OCI-LY3 (cell line): ENCODE measurements at regions not wholly inside any gene's neighbourhood (a gene's known extent, or its start where the extent isn't known, plus 50 kb on each side); places are given as distances from the start of the nearest gene placed in this dataset.

Experiments used
- H2AFZ ChIP-seq: fragments of 200-600, 300-600 bp; shearing (Covaris generic); 2 replicates; pipeline ENCODE4 v1.6.0; 2014; ENCODE audit warnings: antibody characterized with exemption, low read depth, low read length
- H3K27ac ChIP-seq: fragments of 200-600, 300-600 bp; sonication (generic); 2 replicates; pipeline ENCODE4 v1.5.1; 2014; ENCODE audit warnings: mild to moderate bottlenecking, low read length, moderate library complexity, mixed read lengths
- H3K27me3 ChIP-seq: fragments of 200-600, 300-600 bp; sonication (generic); 2 replicates; pipeline ENCODE4 v1.6.1; 2014; ENCODE audit warnings: low read depth, low read length, mixed read lengths
- H3K36me3 ChIP-seq: fragments of 200-600, 300-600 bp; sonication (generic); replicated peaks from 2 replicates; pipeline ENCODE3; 2014; ENCODE audit warnings: low read depth, low read length, mixed read lengths
- H3K4me1 ChIP-seq: fragments of 300-600, 200-600 bp; sonication (generic); 2 replicates; pipeline ENCODE4 v1.6.1; 2014; ENCODE audit warnings: low read length, mixed read lengths
- H3K4me2 ChIP-seq: fragments of 200-600, 300-600 bp; sonication (generic); 2 replicates; pipeline ENCODE4 v1.6.1; 2014; ENCODE audit warnings: low read length, mixed read lengths
- H3K4me3 ChIP-seq: fragments of 300-600, 200-600 bp; sonication (generic); 2 replicates; pipeline ENCODE4 v1.5.1; 2014; ENCODE audit warnings: antibody characterized with exemption, mild to moderate bottlenecking, low read length, moderate library complexity
- H3K79me2 ChIP-seq: fragments of 300-600, 200-600 bp; shearing (Covaris generic); 2 replicates; pipeline ENCODE4 v1.6.1; 2014; ENCODE audit warnings: mild to moderate bottlenecking, low read length, mixed read lengths
- H3K9ac ChIP-seq: fragments of 300-600, 200-600 bp; shearing (Covaris generic); 2 replicates; pipeline ENCODE4 v1.6.0; 2014; ENCODE audit warnings: mild to moderate bottlenecking, low read length, moderate library complexity
- H3K9me3 ChIP-seq: fragments of 200-600, 300-600 bp; shearing (Covaris generic); 2 replicates; pipeline ENCODE4 v1.6.1; 2014; ENCODE audit warnings: low read length, mixed read lengths; ENCODE audit not compliant: insufficient read depth
- H4K20me1 ChIP-seq: fragments of 200-600, 300-600 bp; sonication (generic); 2 replicates; pipeline ENCODE4 v1.6.1; 2016; ENCODE audit warnings: low read length, mixed read lengths; ENCODE audit not compliant: insufficient read depth
- EZH2phosphoT487 ChIP-seq: fragments of 200-600 bp; shearing (Covaris generic); IDR thresholded peaks from 2 replicates; pipeline ENCODE4 v1.6.1; 2018; ENCODE audit warnings: antibody characterized with exemption, mixed run types, low read depth
- TF ChIP-seq, protein P1 (sequence below): fragments of 200-600, 300-600 bp; sonication (generic); IDR thresholded peaks from 2 replicates; pipeline ENCODE4 v1.5.1; 2014; ENCODE audit warnings: antibody characterized with exemption, low read length, low read depth

DNA sequence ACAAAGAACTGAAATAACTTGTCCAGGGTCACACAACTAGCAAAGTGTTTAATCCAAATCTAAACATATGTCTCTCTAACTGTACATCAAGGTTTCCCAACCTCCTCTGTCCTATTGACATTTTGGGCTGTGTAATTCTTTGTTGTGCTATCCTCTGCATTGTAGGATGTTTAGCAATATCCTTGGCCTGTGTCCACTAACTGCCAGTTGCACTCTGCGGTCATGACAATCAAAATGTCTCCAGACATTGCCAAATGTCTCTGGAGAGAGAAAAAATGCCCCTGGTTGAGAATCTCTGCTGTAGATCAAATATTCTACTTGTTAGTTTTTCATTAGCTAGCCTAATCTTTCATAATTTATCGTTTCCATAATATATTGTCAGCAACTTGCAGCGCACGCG, 353.4 kb upstream of the NEGR1 start:
- Histone ChIP-seq H3K9me3 (no peaks in the 10 kb centered on the region), H3K4me1 (no peaks in the 10 kb centered on the region), H4K20me1 (no peaks in the 10 kb centered on the region), H3K4me3 (no peak overlapping the region), H2AFZ (no peak overlapping the region), H3K36me3 (no peaks in the 10 kb centered on the region), H3K4me2 (no peak overlapping the region), H3K79me2 (no peaks in the 10 kb centered on the region), H3K9ac (no peak overlapping the region), H3K27ac (no peak overlapping the region), H3K27me3 (no peaks in the 10 kb centered on the region)
- no peak for TF ChIP-seq EZH2phosphoT487
- TF ChIP-seq, protein P1, sequence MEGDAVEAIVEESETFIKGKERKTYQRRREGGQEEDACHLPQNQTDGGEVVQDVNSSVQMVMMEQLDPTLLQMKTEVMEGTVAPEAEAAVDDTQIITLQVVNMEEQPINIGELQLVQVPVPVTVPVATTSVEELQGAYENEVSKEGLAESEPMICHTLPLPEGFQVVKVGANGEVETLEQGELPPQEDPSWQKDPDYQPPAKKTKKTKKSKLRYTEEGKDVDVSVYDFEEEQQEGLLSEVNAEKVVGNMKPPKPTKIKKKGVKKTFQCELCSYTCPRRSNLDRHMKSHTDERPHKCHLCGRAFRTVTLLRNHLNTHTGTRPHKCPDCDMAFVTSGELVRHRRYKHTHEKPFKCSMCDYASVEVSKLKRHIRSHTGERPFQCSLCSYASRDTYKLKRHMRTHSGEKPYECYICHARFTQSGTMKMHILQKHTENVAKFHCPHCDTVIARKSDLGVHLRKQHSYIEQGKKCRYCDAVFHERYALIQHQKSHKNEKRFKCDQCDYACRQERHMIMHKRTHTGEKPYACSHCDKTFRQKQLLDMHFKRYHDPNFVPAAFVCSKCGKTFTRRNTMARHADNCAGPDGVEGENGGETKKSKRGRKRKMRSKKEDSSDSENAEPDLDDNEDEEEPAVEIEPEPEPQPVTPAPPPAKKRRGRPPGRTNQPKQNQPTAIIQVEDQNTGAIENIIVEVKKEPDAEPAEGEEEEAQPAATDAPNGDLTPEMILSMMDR: no peak

DNA sequence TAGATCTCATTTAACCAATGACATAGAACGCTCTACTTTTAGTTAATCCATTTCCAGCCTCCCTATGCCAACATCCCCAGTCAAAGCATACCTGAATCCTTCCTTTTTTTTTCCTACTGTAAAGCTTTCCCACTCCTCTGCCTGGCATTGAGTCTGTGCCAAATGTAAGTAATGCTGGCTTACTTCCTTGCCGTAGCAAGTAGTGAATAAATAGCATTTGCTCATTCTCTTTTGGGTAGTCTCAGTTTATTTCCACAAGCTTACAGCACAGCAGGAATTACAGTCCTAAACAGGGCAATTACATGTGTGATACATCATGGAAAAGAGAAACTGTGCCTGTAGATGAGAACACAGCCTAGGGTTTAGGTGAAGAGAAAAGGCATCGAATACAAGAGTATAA, 352.6 kb upstream of the NEGR1 start:
- H3K36me3 ChIP-seq: no peaks in the 10 kb centered on the region
- H2AFZ ChIP-seq: no peak overlapping the region
- H3K4me3 ChIP-seq: no peak overlapping the region
- H3K9ac ChIP-seq: no peak overlapping the region
- no peaks in the 10 kb centered on the region for H3K27me3 ChIP-seq
- H3K4me1 ChIP-seq: no peaks in the 10 kb centered on the region
- H3K27ac ChIP-seq: no peak overlapping the region
- H3K9me3 ChIP-seq: no peaks in the 10 kb centered on the region
- TF ChIP-seq EZH2phosphoT487: no peak
- TF ChIP-seq, protein P1: no peak
- no peaks in the 10 kb centered on the region for H4K20me1 ChIP-seq
- no peak overlapping the region for H3K4me2 ChIP-seq
- no peaks in the 10 kb centered on the region for H3K79me2 ChIP-seq

DNA sequence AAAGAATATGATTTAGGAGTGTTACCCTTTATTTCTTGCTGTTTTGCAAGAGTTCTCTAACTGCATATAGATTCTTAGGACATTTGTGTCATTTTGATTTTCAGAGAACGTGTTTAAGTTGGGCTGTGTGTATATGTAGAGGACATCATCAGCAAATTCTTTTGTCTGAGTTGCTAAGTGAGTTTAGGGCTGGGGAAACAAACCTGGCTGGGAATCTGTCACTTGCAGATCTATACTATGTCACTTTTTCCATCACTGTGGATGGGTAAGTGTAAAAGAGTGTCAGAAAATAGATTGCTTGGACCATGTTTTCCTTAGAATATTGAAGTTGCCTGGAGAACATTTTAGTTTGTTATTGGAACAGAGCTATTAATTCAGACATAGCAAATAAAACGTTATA, 349.1 kb upstream of the NEGR1 start:
- no peaks in the 10 kb centered on the region for H3K79me2 ChIP-seq
- H3K27ac ChIP-seq: no peak overlapping the region
- H3K4me3 ChIP-seq: no peak overlapping the region
- no peaks in the 10 kb centered on the region for H3K4me1 ChIP-seq
- H4K20me1 ChIP-seq: no peaks in the 10 kb centered on the region
- H2AFZ ChIP-seq: no peak overlapping the region
- TF ChIP-seq, protein P1: no peak
- no peak for TF ChIP-seq EZH2phosphoT487
- H3K9ac ChIP-seq: no peak overlapping the region
- H3K27me3 ChIP-seq: no peaks in the 10 kb centered on the region
- no peaks in the 10 kb centered on the region for H3K9me3 ChIP-seq
- no peak overlapping the region for H3K4me2 ChIP-seq
- H3K36me3 ChIP-seq: no peaks in the 10 kb centered on the region

DNA sequence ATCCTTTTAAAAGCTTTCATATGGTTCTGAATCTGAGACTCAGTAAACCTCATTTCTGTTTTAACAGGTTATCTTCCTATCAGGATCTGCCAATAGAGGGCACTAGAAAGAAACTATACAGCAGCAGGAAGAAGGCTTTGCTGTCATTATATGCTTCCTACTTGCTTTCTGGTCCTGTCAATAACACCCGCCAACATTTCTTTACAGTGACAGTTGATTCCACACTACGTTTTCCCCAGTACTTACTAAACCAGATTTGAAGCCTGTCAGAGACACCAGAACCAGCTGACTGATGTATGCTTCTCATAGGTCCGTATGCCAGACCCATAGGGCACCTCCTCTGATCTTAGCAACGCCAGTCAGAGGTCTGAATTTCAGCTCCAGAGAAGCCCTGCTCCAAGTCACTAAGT, 341.0 kb upstream of the NEGR1 start:
- Histone ChIP-seq H3K9me3 (no peaks in the 10 kb centered on the region), H4K20me1 (no peaks in the 10 kb centered on the region), H3K4me2 (peak overlapping the region; percentile 85), H3K27me3 (no peaks in the 10 kb centered on the region), H3K79me2 (no peaks in the 10 kb centered on the region), H2AFZ (peak overlapping the region; percentile 98), H3K4me3 (peak overlapping the region; percentile 85), H3K27ac (no peak overlapping the region), H3K4me1 (no peaks in the 10 kb centered on the region), H3K9ac (peak overlapping the region; percentile 30; the same call in 1 of the 2 replicates), H3K36me3 (no peaks in the 10 kb centered on the region)
- TF ChIP-seq, protein P1: peak; percentile 68
- no peak for TF ChIP-seq EZH2phosphoT487
